ENCODE measurements at regions not wholly inside any gene's neighbourhood (a gene's known extent, or its start where the extent isn't known, plus 50 kb on each side); places are given as distances from the start of the nearest gene placed in this dataset.

DNA sequence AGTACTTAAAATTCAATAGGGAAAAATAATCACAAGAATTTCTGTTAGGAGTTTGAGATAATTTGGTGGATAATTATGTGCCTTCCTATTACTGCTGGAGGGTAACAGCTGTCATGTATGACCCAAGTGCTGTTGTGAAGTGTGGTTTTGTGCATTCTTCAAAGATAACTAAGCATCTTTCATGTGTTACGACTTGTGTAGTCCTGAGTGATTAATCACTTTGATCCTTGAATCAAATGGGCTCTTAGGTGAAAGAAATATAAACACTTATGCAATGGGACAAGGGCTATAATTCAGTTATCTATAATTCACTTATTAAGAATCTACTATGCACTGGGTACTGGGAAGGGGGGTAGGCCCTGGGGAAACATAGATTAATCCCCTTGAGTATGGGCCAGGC, 89.0 kb downstream of the CH25H start:
- Histone ChIP-seq H3K9me3 (replicated peaks; ENCODE audit: control insufficient read depth, insufficient read depth, low read length) (no peaks in the 10 kb centered on the region), H3K27ac (ENCODE audit: insufficient read depth, low read depth, low read length) (no peak overlapping the region), H3K9me1 (replicated peaks; ENCODE audit: control insufficient read depth, extremely low read depth, insufficient read depth, low read length) (no peaks in the 10 kb centered on the region), H3K9ac (replicated peaks; ENCODE audit: extremely low read depth, insufficient read depth, low read length) (no peak overlapping the region), H3K4me3 (replicated peaks in 1 of 3; ENCODE audit: insufficient read depth in 1 of 3, low read depth in 1 of 3, low read length in 3 of 3) (no peak overlapping the region), H2AFZ (ENCODE audit: low read depth, low read length) (no peak overlapping the region), H3K79me2 (ENCODE audit: control insufficient read depth, insufficient read depth, low read length) (no peaks in the 10 kb centered on the region), H3K4me2 (ENCODE audit: insufficient read depth, low read length) (no peak overlapping the region), H4K20me1 (replicated peaks; ENCODE audit: control insufficient read depth, extremely low read depth, insufficient read depth, low read length) (no peaks in the 10 kb centered on the region), H3K36me3 (ENCODE audit: control insufficient read depth in 2 of 2, extremely low read depth in 1 of 2, insufficient read depth in 2 of 2, low read length in 2 of 2) (no peaks in the 10 kb centered on the region), H3K4me1 (ENCODE audit: control insufficient read depth, extremely low read depth, insufficient read depth, low read length) (peaks cover 51% of the 10 kb centered on the region), H3K27me3 (ENCODE audit: control insufficient read depth in 2 of 2, insufficient read depth in 2 of 2, low read length in 2 of 2) (no peaks in the 10 kb centered on the region)
- BruUV-seq (replicated peaks): no TSS peak
- dilution Hi-C loops (cut with MboI; ENCODE audit: extremely low pct_ligation_motif_present, low sequenced_read_pairs): no loop called here
- intact Hi-C loops (cut with micrococcal nuclease): loop anchor here (5.0 kb wide), 1 partner anchor 209 kb away; the partner anchor contains the start of gene IFIT3
- DNase-seq (ENCODE audit: low read depth, low spot score): no peak
- no peak for FAIRE-seq
- ChIA-PET CTCF (no interaction called here), POLR2A (no interaction called here)
- TF ChIP-seq GATA2 (IDR thresholded peaks at IDR 0.05; ENCODE audit: insufficient read depth, insufficient read length, low read depth, low read length): no peak
- TF ChIP-seq JUN (IDR thresholded peaks at IDR 0.05; ENCODE audit: borderline replicate concordance, insufficient read depth, insufficient read length, low read depth): no peak
- TF ChIP-seq, protein P1, sequence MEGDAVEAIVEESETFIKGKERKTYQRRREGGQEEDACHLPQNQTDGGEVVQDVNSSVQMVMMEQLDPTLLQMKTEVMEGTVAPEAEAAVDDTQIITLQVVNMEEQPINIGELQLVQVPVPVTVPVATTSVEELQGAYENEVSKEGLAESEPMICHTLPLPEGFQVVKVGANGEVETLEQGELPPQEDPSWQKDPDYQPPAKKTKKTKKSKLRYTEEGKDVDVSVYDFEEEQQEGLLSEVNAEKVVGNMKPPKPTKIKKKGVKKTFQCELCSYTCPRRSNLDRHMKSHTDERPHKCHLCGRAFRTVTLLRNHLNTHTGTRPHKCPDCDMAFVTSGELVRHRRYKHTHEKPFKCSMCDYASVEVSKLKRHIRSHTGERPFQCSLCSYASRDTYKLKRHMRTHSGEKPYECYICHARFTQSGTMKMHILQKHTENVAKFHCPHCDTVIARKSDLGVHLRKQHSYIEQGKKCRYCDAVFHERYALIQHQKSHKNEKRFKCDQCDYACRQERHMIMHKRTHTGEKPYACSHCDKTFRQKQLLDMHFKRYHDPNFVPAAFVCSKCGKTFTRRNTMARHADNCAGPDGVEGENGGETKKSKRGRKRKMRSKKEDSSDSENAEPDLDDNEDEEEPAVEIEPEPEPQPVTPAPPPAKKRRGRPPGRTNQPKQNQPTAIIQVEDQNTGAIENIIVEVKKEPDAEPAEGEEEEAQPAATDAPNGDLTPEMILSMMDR (IDR thresholded peaks at IDR 0.05; ENCODE audit: extremely low read depth in 1 of 2, insufficient read depth in 1 of 2, low read depth in 1 of 2, low read length in 2 of 2): no peak
- TF ChIP-seq POLR2AphosphoS5 (IDR thresholded peaks at IDR 0.05; ENCODE audit: insufficient read depth, low read depth, low read length): no peak
- TF ChIP-seq EZH2 (IDR thresholded peaks at IDR 0.05; ENCODE audit: borderline replicate concordance, low read depth, low read length, severe bottlenecking): no peak
- TF ChIP-seq FOS (IDR thresholded peaks at IDR 0.05; ENCODE audit: borderline replicate concordance, insufficient read depth, low read length): no peak
- no peak for TF ChIP-seq MYC (IDR thresholded peaks at IDR 0.05; ENCODE audit: low read depth, low read length)
- TF ChIP-seq, protein P2, sequence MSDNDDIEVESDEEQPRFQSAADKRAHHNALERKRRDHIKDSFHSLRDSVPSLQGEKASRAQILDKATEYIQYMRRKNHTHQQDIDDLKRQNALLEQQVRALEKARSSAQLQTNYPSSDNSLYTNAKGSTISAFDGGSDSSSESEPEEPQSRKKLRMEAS (IDR thresholded peaks at IDR 0.05; ENCODE audit: insufficient read depth, insufficient read length): no peak
- TF ChIP-seq POLR2A (IDR thresholded peaks at IDR 0.05; ENCODE audit: low read depth, low read length): no peak
